PC-3 (cell line): ENCODE measurements at regions not wholly inside any gene's neighbourhood (a gene's known extent, or its start where the extent isn't known, plus 50 kb on each side); places are given as distances from the start of the nearest gene placed in this dataset.

Experiments
- EZH2 ChIP-seq: fragments of 300-600 bp; sonication (generic); IDR thresholded peaks from one replicate; pipeline ENCODE4 v1.6.1; 2017; ENCODE audit warnings: antibody characterized with exemption, mild to moderate bottlenecking, low read length; ENCODE audit not compliant: unreplicated experiment
- TF ChIP-seq, protein P1 (sequence below): fragments of 300-600 bp; sonication (generic); conservative IDR thresholded peaks from 2 replicates; pipeline ENCODE4 v1.5.1; 2017; ENCODE audit warnings: antibody characterized with exemption, low read depth, mild to moderate bottlenecking, low read length

DNA sequence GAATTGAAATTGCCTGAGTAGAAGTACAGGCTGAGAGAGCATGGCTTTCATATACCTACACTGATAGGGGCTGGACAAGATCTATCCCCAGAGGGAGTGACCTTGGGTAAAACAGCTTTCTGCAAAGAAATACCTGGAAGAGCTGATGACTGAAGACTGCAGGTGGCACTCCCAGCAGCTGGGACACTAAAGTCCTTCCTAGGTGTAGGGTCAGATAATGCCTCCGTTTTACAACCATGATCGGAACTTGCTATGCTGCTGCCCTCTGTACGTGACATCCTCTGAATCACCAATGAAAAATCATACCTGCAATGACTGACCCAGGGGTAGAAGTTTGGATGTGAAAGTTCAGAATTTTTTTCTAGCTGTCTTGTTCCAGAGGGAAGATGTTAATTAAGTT is 107.2 kb upstream of the WDR1 start:
- TF ChIP-seq, protein P1, sequence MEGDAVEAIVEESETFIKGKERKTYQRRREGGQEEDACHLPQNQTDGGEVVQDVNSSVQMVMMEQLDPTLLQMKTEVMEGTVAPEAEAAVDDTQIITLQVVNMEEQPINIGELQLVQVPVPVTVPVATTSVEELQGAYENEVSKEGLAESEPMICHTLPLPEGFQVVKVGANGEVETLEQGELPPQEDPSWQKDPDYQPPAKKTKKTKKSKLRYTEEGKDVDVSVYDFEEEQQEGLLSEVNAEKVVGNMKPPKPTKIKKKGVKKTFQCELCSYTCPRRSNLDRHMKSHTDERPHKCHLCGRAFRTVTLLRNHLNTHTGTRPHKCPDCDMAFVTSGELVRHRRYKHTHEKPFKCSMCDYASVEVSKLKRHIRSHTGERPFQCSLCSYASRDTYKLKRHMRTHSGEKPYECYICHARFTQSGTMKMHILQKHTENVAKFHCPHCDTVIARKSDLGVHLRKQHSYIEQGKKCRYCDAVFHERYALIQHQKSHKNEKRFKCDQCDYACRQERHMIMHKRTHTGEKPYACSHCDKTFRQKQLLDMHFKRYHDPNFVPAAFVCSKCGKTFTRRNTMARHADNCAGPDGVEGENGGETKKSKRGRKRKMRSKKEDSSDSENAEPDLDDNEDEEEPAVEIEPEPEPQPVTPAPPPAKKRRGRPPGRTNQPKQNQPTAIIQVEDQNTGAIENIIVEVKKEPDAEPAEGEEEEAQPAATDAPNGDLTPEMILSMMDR = no peak
- TF ChIP-seq EZH2 = no peak
